ENCODE measurements at regions not wholly inside any gene's neighbourhood (a gene's known extent, or its start where the extent isn't known, plus 50 kb on each side); places are given as distances from the start of the nearest gene placed in this dataset.

GRCh38 chr15:100787567-100788417 lies 91.8 kb upstream of the ALDH1A3 start (continued):
- TF ChIP-seq CHD7 (IDR thresholded peaks at IDR 0.05; ENCODE audit: low read depth, low read length) (no peak), ZNF239 (CRISPR knock-in tag; IDR thresholded peaks at IDR 0.05) (no peak), MYC (IDR thresholded peaks at IDR 0.05; ENCODE audit: low read depth, low read length) (no peak), MYC (CRISPR knock-in tag; IDR thresholded peaks at IDR 0.05; ENCODE audit: borderline replicate concordance, low read depth) (no peak), SUPT5H (IDR thresholded peaks at IDR 0.05) (no peak), ZNF644 (tag; IDR thresholded peaks at IDR 0.05; ENCODE audit: low read depth) (no peak), TBL1XR1 (IDR thresholded peaks at IDR 0.05; ENCODE audit: low read length in 2 of 2) (no peak), E2F1 (CRISPR knock-in tag; IDR thresholded peaks at IDR 0.05) (no peak), MEIS2 (IDR thresholded peaks at IDR 0.05; ENCODE audit: partially characterized antibody) (no peak), CEBPZ (IDR thresholded peaks at IDR 0.05; ENCODE audit: borderline replicate concordance, low read depth, low read length) (no peak), ZKSCAN3 (CRISPR knock-in tag; IDR thresholded peaks at IDR 0.05) (no peak)

Data from K562 (cell line).